ENCODE measurements at regions not wholly inside any gene's neighbourhood (a gene's known extent, or its start where the extent isn't known, plus 50 kb on each side); places are given as distances from the start of the nearest gene placed in this dataset.

DNA sequence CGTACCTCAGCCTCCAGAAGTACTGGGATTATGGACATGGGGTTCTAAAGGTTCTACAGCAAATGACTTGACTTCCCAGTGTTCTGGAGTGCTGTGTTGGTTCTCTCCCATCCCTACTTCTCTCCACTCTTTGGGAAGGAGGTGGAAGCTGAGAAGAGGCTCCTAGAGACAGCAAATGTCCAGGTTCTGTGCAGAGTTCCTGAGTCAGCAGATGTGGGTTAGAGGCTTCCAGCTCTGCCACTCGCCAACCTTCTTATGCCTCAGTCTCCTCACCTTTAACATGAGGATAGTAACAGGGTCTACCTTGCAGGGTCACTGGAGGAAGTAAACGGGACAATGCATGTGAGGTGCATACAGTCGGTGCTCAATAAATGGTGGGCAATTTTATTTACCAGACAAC, 80.5 kb upstream of the VSTM2B start:
- Histone ChIP-seq H3K4me2 (ENCODE audit: low read length) (no peak overlapping the region), H3K36me3 (ENCODE audit: insufficient read depth, low read length) (no peaks in the 10 kb centered on the region), H3K79me2 (replicated peaks; ENCODE audit: insufficient read depth, low read length) (no peaks in the 10 kb centered on the region), H3K4me3 (ENCODE audit: low read length) (no peak overlapping the region), H3K9me2 (ENCODE audit: insufficient read depth, low read length) (no peaks in the 10 kb centered on the region), H3F3A (ENCODE audit: insufficient read depth, low read length, poor library complexity, severe bottlenecking) (no peaks in the 10 kb centered on the region), H4K20me1 (ENCODE audit: insufficient read depth) (no peaks in the 10 kb centered on the region), H2AFZ (ENCODE audit: low read depth, low read length) (no peak overlapping the region), H3K27ac (ENCODE audit: low read length) (no peak overlapping the region), H3K9me3 (ENCODE audit: low read length) (no peaks in the 10 kb centered on the region), H3K9ac (ENCODE audit: low read length) (no peak overlapping the region), H3K27me3 (ENCODE audit: insufficient read depth, low read depth, low read length) (no peaks in the 10 kb centered on the region)
- TF ChIP-seq EP300 (conservative IDR thresholded peaks at IDR 0.05; ENCODE audit: poor library complexity, severe bottlenecking) = no peak
- TF ChIP-seq POLR2AphosphoS5 (IDR thresholded peaks at IDR 0.05) = no peak
- TF ChIP-seq RAD21 (conservative IDR thresholded peaks at IDR 0.05) = no peak
- TF ChIP-seq EZH2 (IDR thresholded peaks at IDR 0.05; ENCODE audit: borderline replicate concordance, insufficient read depth, low read length, poor library complexity, severe bottlenecking) = no peak
- TF ChIP-seq, protein P1, sequence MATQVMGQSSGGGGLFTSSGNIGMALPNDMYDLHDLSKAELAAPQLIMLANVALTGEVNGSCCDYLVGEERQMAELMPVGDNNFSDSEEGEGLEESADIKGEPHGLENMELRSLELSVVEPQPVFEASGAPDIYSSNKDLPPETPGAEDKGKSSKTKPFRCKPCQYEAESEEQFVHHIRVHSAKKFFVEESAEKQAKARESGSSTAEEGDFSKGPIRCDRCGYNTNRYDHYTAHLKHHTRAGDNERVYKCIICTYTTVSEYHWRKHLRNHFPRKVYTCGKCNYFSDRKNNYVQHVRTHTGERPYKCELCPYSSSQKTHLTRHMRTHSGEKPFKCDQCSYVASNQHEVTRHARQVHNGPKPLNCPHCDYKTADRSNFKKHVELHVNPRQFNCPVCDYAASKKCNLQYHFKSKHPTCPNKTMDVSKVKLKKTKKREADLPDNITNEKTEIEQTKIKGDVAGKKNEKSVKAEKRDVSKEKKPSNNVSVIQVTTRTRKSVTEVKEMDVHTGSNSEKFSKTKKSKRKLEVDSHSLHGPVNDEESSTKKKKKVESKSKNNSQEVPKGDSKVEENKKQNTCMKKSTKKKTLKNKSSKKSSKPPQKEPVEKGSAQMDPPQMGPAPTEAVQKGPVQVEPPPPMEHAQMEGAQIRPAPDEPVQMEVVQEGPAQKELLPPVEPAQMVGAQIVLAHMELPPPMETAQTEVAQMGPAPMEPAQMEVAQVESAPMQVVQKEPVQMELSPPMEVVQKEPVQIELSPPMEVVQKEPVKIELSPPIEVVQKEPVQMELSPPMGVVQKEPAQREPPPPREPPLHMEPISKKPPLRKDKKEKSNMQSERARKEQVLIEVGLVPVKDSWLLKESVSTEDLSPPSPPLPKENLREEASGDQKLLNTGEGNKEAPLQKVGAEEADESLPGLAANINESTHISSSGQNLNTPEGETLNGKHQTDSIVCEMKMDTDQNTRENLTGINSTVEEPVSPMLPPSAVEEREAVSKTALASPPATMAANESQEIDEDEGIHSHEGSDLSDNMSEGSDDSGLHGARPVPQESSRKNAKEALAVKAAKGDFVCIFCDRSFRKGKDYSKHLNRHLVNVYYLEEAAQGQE (IDR thresholded peaks at IDR 0.05; ENCODE audit: borderline replicate concordance) = no peak
- no peak for TF ChIP-seq MXI1 (conservative IDR thresholded peaks at IDR 0.05; ENCODE audit: poor library complexity, severe bottlenecking)
- TF ChIP-seq SMC3 (conservative IDR thresholded peaks at IDR 0.05; ENCODE audit: poor library complexity) = no peak
- TF ChIP-seq, protein P2, sequence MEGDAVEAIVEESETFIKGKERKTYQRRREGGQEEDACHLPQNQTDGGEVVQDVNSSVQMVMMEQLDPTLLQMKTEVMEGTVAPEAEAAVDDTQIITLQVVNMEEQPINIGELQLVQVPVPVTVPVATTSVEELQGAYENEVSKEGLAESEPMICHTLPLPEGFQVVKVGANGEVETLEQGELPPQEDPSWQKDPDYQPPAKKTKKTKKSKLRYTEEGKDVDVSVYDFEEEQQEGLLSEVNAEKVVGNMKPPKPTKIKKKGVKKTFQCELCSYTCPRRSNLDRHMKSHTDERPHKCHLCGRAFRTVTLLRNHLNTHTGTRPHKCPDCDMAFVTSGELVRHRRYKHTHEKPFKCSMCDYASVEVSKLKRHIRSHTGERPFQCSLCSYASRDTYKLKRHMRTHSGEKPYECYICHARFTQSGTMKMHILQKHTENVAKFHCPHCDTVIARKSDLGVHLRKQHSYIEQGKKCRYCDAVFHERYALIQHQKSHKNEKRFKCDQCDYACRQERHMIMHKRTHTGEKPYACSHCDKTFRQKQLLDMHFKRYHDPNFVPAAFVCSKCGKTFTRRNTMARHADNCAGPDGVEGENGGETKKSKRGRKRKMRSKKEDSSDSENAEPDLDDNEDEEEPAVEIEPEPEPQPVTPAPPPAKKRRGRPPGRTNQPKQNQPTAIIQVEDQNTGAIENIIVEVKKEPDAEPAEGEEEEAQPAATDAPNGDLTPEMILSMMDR (IDR thresholded peaks at IDR 0.05; ENCODE audit: poor library complexity, severe bottlenecking) = no peak
- TF ChIP-seq TAF1 (IDR thresholded peaks at IDR 0.05; ENCODE audit: low read depth) = no peak

DNA sequence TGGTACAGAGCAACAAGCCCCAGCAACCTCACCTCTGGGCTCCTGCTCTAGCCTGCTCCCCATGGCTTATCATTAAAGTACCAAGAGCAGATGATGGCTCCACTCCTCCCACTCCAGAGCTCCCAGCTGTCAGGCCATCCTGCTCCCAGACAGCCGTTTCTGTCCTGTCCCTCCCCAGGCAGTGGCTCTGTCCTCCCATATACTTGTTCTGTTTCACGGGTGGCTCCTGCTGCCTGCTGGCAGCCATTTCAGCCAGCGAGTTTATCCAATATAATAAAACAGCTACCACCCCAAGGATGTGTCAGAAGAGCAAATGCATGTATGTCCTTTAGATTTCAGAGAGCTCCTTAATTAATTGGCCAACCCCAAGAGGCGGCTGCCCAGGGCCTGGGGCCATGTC, 79.4 kb upstream of the VSTM2B start:
- H3F3A ChIP-seq (ENCODE audit: insufficient read depth, low read length, poor library complexity, severe bottlenecking) = no peaks in the 10 kb centered on the region
- no peaks in the 10 kb centered on the region for H3K27me3 ChIP-seq (ENCODE audit: insufficient read depth, low read depth, low read length)
- H3K4me3 ChIP-seq (ENCODE audit: low read length) = no peak overlapping the region
- no peaks in the 10 kb centered on the region for H3K9me2 ChIP-seq (ENCODE audit: insufficient read depth, low read length)
- H4K20me1 ChIP-seq (ENCODE audit: insufficient read depth) = no peaks in the 10 kb centered on the region
- H3K36me3 ChIP-seq (ENCODE audit: insufficient read depth, low read length) = no peaks in the 10 kb centered on the region
- no peak overlapping the region for H3K27ac ChIP-seq (ENCODE audit: low read length)
- no peak overlapping the region for H3K9ac ChIP-seq (ENCODE audit: low read length)
- H2AFZ ChIP-seq (ENCODE audit: low read depth, low read length) = no peak overlapping the region
- H3K79me2 ChIP-seq (replicated peaks; ENCODE audit: insufficient read depth, low read length) = no peaks in the 10 kb centered on the region
- TF ChIP-seq, protein P2 (IDR thresholded peaks at IDR 0.05; ENCODE audit: poor library complexity, severe bottlenecking) = no peak
- TF ChIP-seq POLR2AphosphoS5 (IDR thresholded peaks at IDR 0.05) (no peak), SMC3 (conservative IDR thresholded peaks at IDR 0.05; ENCODE audit: poor library complexity) (no peak), MXI1 (conservative IDR thresholded peaks at IDR 0.05; ENCODE audit: poor library complexity, severe bottlenecking) (no peak), EZH2 (IDR thresholded peaks at IDR 0.05; ENCODE audit: borderline replicate concordance, insufficient read depth, low read length, poor library complexity, severe bottlenecking) (no peak), EP300 (conservative IDR thresholded peaks at IDR 0.05; ENCODE audit: poor library complexity, severe bottlenecking) (no peak), RAD21 (conservative IDR thresholded peaks at IDR 0.05) (no peak), TAF1 (IDR thresholded peaks at IDR 0.05; ENCODE audit: low read depth) (no peak)
- TF ChIP-seq, protein P1 (IDR thresholded peaks at IDR 0.05; ENCODE audit: borderline replicate concordance) = no peak
- no peaks in the 10 kb centered on the region for H3K9me3 ChIP-seq (ENCODE audit: low read length)
- no peak overlapping the region for H3K4me2 ChIP-seq (ENCODE audit: low read length)

Data from neural cell (in vitro differentiated cells).